G401 (cell line): ENCODE measurements at regions not wholly inside any gene's neighbourhood (a gene's known extent, or its start where the extent isn't known, plus 50 kb on each side); places are given as distances from the start of the nearest gene placed in this dataset.
A peak's percentile ranks its signal among the peaks of the same experiment; 100 is the strongest.

Source experiments
- DNase-seq: peaks from one replicate; pipeline ENCODE4 v3.0.0-alpha.2; 2015; ENCODE audit warnings: low spot score
- in situ Hi-C: cut with HindIII; loops from 2 replicates; pipeline ENCODE4 v1.10.0; 2016; ENCODE audit warnings: low sequenced_read_pairs, mixed read lengths

DNA sequence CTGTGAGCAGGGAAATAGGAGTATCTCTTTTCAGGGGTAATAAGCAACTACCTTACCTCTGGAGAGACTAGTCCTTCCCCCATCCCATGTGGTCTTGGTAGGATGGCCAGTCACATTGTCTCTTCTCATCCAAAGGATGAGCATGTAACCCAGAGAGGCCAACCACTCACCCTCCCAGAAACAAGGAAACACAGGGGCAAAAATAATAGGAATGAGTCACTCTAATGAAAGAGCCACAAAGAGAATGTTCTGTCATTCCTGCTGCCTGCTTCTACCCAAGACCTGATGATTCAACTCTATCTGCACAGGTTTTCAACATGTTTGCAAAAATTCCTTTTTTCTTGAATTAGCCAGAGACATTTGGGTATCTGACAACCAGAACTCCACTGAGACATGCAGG, 99.3 kb upstream of the NFE2L3 start:
- no peak for DNase-seq
- in situ Hi-C loops, result loop anchor here (10.0 kb wide), 2 partner anchors 58 to 158 kb away; no protein-coding TSS in a partner anchor

GRCh38 chr7:26054386-26054785, 97.6 kb upstream of the NFE2L3 start:
- DNase-seq, result no peak
- in situ Hi-C loops, result loop anchor here (10.0 kb wide), 2 partner anchors 60 to 160 kb away; no protein-coding TSS in a partner anchor

GRCh38 chr7:26055241-26055640, 96.8 kb upstream of the NFE2L3 start:
- in situ Hi-C loops, result loop anchor here (5.0 to 10.0 kb wide), 3 partner anchors 43 to 160 kb away; no protein-coding TSS in a partner anchor

GRCh38 chr7:26060733-26061677, 91.0 kb upstream of the NFE2L3 start:
- in situ Hi-C loops, result no loop called here
- DNase-seq, result no peak

More at GRCh38 chr7:26055241-26055640, 96.8 kb upstream of the NFE2L3 start:
- no peak for DNase-seq

DNA sequence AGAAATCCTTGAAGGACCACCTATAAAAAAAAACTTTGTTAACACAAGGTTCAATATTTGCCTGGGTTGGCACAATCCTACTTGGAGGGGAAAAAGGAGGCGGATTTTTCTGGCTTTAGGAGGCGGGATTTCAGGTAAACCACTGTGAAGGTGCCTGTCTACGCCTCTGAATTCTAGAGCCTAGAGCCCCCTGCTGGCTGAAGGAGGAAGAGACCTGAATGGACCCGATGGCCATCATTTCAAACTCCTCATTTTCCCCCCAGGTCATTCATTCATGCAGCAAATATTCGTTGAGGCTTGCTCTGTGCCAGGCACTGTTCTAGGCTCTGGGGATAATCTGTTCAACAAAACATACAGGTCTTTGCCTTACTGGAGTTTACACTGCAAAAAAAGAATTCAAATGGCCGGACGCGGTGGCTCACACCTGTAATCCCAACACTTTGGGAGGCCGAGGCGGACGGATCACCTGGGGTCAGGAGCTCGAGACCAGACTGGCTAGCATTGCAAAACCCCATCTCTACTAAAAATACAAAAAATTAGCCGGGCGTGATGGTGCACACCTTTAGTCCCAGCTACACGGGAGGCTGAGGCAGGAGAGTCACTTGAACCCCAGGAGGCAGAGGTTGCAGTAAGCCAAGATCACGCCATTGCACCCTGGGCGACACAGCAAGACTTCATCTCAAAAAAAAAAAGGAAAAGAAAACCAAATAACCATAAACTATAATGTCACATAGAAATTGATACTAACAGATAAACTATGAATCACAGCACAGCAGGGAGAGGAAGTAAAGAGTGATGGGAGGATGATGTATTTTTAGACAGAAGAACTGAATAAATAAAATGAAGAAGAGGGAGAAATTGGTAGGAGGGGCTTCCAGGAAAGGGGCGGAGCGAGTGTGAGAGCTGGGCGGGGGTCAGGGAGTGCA, 90.1 kb upstream of the NFE2L3 start:
- in situ Hi-C loops, result no loop called here

GRCh38 chr7:26065652-26066051, 86.3 kb upstream of the NFE2L3 start:
- in situ Hi-C loops, result no loop called here
- no peak for DNase-seq

More for the DNA sequence above, 90.1 kb upstream of the NFE2L3 start:
- DNase-seq, result peak; percentile 40

GRCh38 chr7:26066736-26067135, 85.3 kb upstream of the NFE2L3 start:
- no peak for DNase-seq
- in situ Hi-C loops, result no loop called here

GRCh38 chr7:26070290-26070689, 81.7 kb upstream of the NFE2L3 start:
- no peak for DNase-seq
- in situ Hi-C loops, result no loop called here

- in situ Hi-C loops, result no loop called here
- no peak for DNase-seq
Observed at GRCh38 chr7:26071622-26072456, 80.2 kb upstream of the NFE2L3 start.

- in situ Hi-C loops, result no loop called here
- no peak for DNase-seq
Observed at GRCh38 chr7:26073041-26073440, 79.0 kb upstream of the NFE2L3 start.

- in situ Hi-C loops, result no loop called here
- no peak for DNase-seq
Observed at GRCh38 chr7:26074919-26075318, 77.1 kb upstream of the NFE2L3 start.

GRCh38 chr7:26076691-26077090, 75.3 kb upstream of the NFE2L3 start:
- in situ Hi-C loops, result no loop called here
- no peak for DNase-seq

GRCh38 chr7:26078437-26079336, 73.3 kb upstream of the NFE2L3 start:
- in situ Hi-C loops, result no loop called here
- peak; percentile 64 for DNase-seq

GRCh38 chr7:26081638-26082037, 70.4 kb upstream of the NFE2L3 start:
- no peak for DNase-seq
- in situ Hi-C loops, result no loop called here

DNA sequence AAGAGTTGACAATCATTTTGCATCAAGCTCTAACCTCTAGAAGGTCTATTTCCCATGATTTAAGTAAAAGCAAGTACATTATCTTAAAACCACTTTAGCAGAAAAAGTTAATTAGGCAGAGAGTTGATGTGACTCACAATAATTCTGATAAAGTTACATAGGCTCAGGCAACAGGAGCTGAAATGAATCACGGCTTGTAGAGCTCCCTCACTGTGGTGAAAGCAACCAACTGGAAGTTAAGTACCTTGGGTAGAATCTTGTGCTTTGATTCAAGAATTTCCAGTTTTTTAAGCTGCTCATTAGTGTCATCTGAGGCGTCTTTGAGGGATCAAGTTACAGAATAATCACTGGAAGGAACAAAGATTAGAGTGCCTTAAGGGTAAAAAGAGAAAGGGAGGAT, 68.9 kb upstream of the NFE2L3 start:
- in situ Hi-C loops, result no loop called here
- no peak for DNase-seq

- in situ Hi-C loops, result no loop called here
- no peak for DNase-seq
Observed at GRCh38 chr7:26084418-26084817, 67.6 kb upstream of the NFE2L3 start.

DNA sequence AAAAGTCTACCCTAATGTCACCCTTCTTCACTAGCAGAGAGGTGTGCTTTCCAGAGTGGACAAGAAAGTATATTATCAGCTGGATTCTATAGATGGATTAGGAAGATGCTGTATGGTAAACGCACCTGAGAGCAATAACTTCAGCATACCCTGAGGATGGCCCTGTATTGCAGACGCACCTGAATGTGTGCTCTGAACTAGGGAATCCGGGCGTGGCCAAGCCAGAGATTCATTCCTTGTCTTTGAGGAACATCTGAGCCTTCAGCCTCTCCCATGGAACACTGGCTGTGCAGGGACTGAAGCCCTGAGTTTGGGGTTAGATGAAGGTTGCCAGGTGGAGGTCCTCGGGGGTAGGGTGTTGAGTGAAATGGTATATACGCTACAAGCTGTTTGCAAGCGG, 66.2 kb upstream of the NFE2L3 start:
- no peak for DNase-seq
- in situ Hi-C loops, result no loop called here
